ENCODE measurements at regions not wholly inside any gene's neighbourhood (a gene's known extent, or its start where the extent isn't known, plus 50 kb on each side); places are given as distances from the start of the nearest gene placed in this dataset.

DNA sequence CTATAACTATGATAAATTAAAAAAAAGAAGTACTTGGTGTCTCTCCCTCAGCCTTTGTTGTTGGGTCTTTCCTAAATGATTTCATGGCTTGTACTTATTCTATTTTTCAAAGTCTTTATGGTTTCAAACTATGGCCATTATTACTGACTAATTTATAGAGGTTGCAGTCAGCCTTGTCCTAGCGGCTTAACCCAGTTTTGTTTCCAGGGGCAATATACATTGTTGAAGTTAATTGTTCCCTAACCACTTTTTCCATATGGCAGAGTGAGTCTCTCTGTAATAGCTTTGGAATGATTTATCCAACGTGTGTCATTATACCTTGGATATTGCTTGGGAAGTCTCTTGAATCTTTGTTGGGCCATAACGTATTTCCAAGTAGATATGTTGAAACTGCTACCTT, 408.8 kb downstream of the HRH4 start:
- Histone ChIP-seq H3K9me3 (ENCODE audit: control extremely low read depth in 1 of 3, control insufficient read depth in 2 of 3, insufficient read depth in 1 of 3, low read length in 2 of 3) (no peaks in the 10 kb centered on the region), H3K4me1 (ENCODE audit: control insufficient read depth in 2 of 2, insufficient read depth in 2 of 2, low read length in 2 of 2) (no peaks in the 10 kb centered on the region), H3K36me3 (replicated peaks in 1 of 2; ENCODE audit: control extremely low read depth in 1 of 2, control insufficient read depth in 1 of 2, extremely low read depth in 1 of 2, insufficient read depth in 2 of 2, low read length in 1 of 2) (no peaks in the 10 kb centered on the region), H3K27ac (ENCODE audit: low read length in 2 of 2) (no peak overlapping the region), H3K4me2 (replicated peaks; ENCODE audit: low read depth, low read length, poor library complexity, severe bottlenecking) (no peak overlapping the region), H4K20me1 (ENCODE audit: control insufficient read depth, insufficient read depth, low read length, poor library complexity, severe bottlenecking) (no peaks in the 10 kb centered on the region), H3K79me2 (ENCODE audit: control insufficient read depth, insufficient read depth, low read length) (no peaks in the 10 kb centered on the region), H3K9ac (ENCODE audit: low read length) (no peak overlapping the region), H2AFZ (ENCODE audit: insufficient read depth, low read depth, low read length, poor library complexity, severe bottlenecking) (no peak overlapping the region), H3K27me3 (replicated peaks in 1 of 4; ENCODE audit: control extremely low read depth in 1 of 4, control insufficient read depth in 3 of 4, insufficient read depth in 4 of 4, low read length in 3 of 4) (no peaks in the 10 kb centered on the region), H3K4me3 (ENCODE audit: control extremely low read depth in 1 of 5, extremely low read depth in 1 of 5, insufficient read depth in 1 of 5, low read depth in 2 of 5, low read length in 4 of 5) (no peak overlapping the region)
- H3K4me1 Mint-ChIP-seq: no peaks in the 10 kb centered on the region
- H3K27ac Mint-ChIP-seq: no peak overlapping the region
- POLR2A ChIA-PET: no interaction called here
- TF ChIP-seq EZH2 (IDR thresholded peaks at IDR 0.05; ENCODE audit: borderline replicate concordance, insufficient read depth, low read depth, low read length, poor library complexity, severe bottlenecking) (no peak), CTCF (IDR thresholded peaks at IDR 0.05) (no peak)
- H3K27me3 Mint-ChIP-seq: peaks cover 22% of the 10 kb centered on the region
- CTCF ChIA-PET: no interaction called here
- H3K9me3 Mint-ChIP-seq (ENCODE audit: insufficient read depth): no peaks in the 10 kb centered on the region
- intact Hi-C loops (cut with micrococcal nuclease): no loop called here
- DNase-seq (no peak), ATAC-seq (ENCODE audit: low read depth) (no peak)
- WGBS (ENCODE audit: insufficient coverage): no CpG with 5 or more reads among the region's 3 CpGs
- H3K4me3 Mint-ChIP-seq: no peak overlapping the region

DNA sequence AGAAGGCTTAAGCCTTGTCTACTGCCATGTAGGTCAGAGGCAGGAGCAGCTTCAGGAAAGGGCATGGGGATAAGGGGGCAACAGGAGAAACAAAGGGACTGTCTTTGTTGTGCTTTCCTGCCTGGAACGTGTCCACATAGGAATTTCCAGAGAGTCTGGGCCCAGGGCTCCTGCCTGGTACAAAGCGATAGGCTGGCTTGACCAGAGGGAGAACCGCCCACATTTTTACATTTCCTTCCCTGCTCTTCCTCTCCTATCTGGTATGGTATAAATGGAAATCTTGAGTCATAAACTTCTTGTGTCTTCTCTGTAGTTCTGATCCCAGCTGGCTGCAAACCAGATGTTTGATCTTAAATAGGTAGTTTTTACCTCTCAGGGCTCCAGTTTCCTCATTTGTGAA, 414.8 kb downstream of the HRH4 start:
- WGBS (ENCODE audit: insufficient coverage): 100% methylated on average over 1 of the region's 3 CpGs
- H3K4me1 ChIP-seq (ENCODE audit: control insufficient read depth in 2 of 2, insufficient read depth in 2 of 2, low read length in 2 of 2): no peaks in the 10 kb centered on the region
- Mint-ChIP-seq H3K4me3 (no peak overlapping the region), H3K4me1 (peaks cover 5% of the 10 kb centered on the region), H3K27ac (no peak overlapping the region), H3K9me3 (ENCODE audit: insufficient read depth) (no peaks in the 10 kb centered on the region), H3K27me3 (peaks cover 32% of the 10 kb centered on the region)
- CTCF ChIA-PET: interaction anchor here (1.0 to 1.5 kb wide), 3 partner anchors 957 to 1134 kb away, joined by 3 to 4 read pairs (median 3); no protein-coding TSS in a partner anchor
- ATAC-seq (ENCODE audit: low read depth) (no peak), DNase-seq (no peak)
- H4K20me1 ChIP-seq (ENCODE audit: control insufficient read depth, insufficient read depth, low read length, poor library complexity, severe bottlenecking): no peaks in the 10 kb centered on the region
- no peaks in the 10 kb centered on the region for H3K79me2 ChIP-seq (ENCODE audit: control insufficient read depth, insufficient read depth, low read length)
- H3K36me3 ChIP-seq (replicated peaks in 1 of 2; ENCODE audit: control extremely low read depth in 1 of 2, control insufficient read depth in 1 of 2, extremely low read depth in 1 of 2, insufficient read depth in 2 of 2, low read length in 1 of 2): no peaks in the 10 kb centered on the region
- H3K4me3 ChIP-seq (ENCODE audit: control extremely low read depth in 1 of 5, extremely low read depth in 1 of 5, insufficient read depth in 1 of 5, low read depth in 2 of 5, low read length in 4 of 5): no peak overlapping the region
- TF ChIP-seq EZH2 (IDR thresholded peaks at IDR 0.05; ENCODE audit: borderline replicate concordance, insufficient read depth, low read depth, low read length, poor library complexity, severe bottlenecking) (no peak), CTCF (IDR thresholded peaks at IDR 0.05) (no peak)
- peaks cover 0 to 6% (median 0%) of the 10 kb centered on the region in 4 experiments for H3K27me3 ChIP-seq (replicated peaks in 1 of 4; ENCODE audit: control extremely low read depth in 1 of 4, control insufficient read depth in 3 of 4, insufficient read depth in 4 of 4, low read length in 3 of 4)
- no peak overlapping the region for H3K9ac ChIP-seq (ENCODE audit: low read length)
- intact Hi-C loops (cut with micrococcal nuclease): loop anchor here (5.0 to 10.0 kb wide), 2 partner anchors 90 to 477 kb away; partner anchors contain the start of gene ZNF521
- no peak overlapping the region for H2AFZ ChIP-seq (ENCODE audit: insufficient read depth, low read depth, low read length, poor library complexity, severe bottlenecking)
- H3K4me2 ChIP-seq (replicated peaks; ENCODE audit: low read depth, low read length, poor library complexity, severe bottlenecking): no peak overlapping the region
- H3K9me3 ChIP-seq (ENCODE audit: control extremely low read depth in 1 of 3, control insufficient read depth in 2 of 3, insufficient read depth in 1 of 3, low read length in 2 of 3): no peaks in the 10 kb centered on the region
- H3K27ac ChIP-seq (ENCODE audit: low read length in 2 of 2): no peak overlapping the region
- POLR2A ChIA-PET: no interaction called here

Measured in B cell (primary cell).